SU-DHL-6 (cell line): ENCODE measurements at regions not wholly inside any gene's neighbourhood (a gene's known extent, or its start where the extent isn't known, plus 50 kb on each side); places are given as distances from the start of the nearest gene placed in this dataset.

ENCODE experiments used
- CTCF ChIP-seq: fragments of 200-600 bp; sonication (generic); IDR thresholded peaks from one replicate; pipeline ENCODE4 v1.5.1; 2017; ENCODE audit warnings: antibody characterized with exemption, mild to moderate bottlenecking, low read length, moderate library complexity; ENCODE audit not compliant: insufficient read depth, poor library complexity, severe bottlenecking
- EZH2phosphoT487 ChIP-seq: fragments of 200-600 bp; sonication (generic), shearing (Covaris generic); conservative IDR thresholded peaks from 2 replicates; pipeline ENCODE4 v1.6.1; 2018; ENCODE audit warnings: mild to moderate bottlenecking, antibody characterized with exemption, low read length, moderate library complexity, mixed read lengths

- TF ChIP-seq CTCF = no peak
- no peak for TF ChIP-seq EZH2phosphoT487
Measured at GRCh38 chr3:176032043-176032442, 1165.2 kb downstream of the TBL1XR1 start.
